K562 (cell line): ENCODE measurements at regions not wholly inside any gene's neighbourhood (a gene's known extent, or its start where the extent isn't known, plus 50 kb on each side); places are given as distances from the start of the nearest gene placed in this dataset.
A peak's percentile ranks its signal among the peaks of the same experiment; 100 is the strongest.

Experiments
- FOXP1 ChIP-seq: sonication (generic); formaldehyde crosslinking; IDR thresholded peaks from 2 replicates; pipeline ENCODE4 v1.8.0; 2022; ENCODE audit warnings: mild to moderate bottlenecking, missing genetic modification reagents
- JUN ChIP-seq, 2 experiments: sonication (generic) in 1 of 2; formaldehyde crosslinking in 1 of 2; IDR thresholded peaks; 2 replicates each; pipeline versions ENCODE4 v1.6.1 to v1.8.0; 2012 to 2022; ENCODE audit warnings: borderline replicate concordance in 2 of 2, mild to moderate bottlenecking in 2 of 2, improper control_type of control experiment in 1 of 2, low read depth in 1 of 2, low read length in 1 of 2, missing genetic modification reagents in 1 of 2
- PPARD ChIP-seq: fragments of 250-450 bp; sonication (Bioruptor Pico); IDR thresholded peaks from 2 replicates; pipeline ENCODE4 v1.8.0; 2022; ENCODE audit warnings: inconsistent platforms, mild to moderate bottlenecking, moderate library complexity
- ZFP1 ChIP-seq: fragments of 450-650 bp; formaldehyde crosslinking; IDR thresholded peaks from 2 replicates; pipeline ENCODE4 v1.4.0; 2020; ENCODE audit warnings: mild to moderate bottlenecking, mixed read lengths
- ZNF253 ChIP-seq: fragments of 250-450 bp; sonication (Bioruptor Pico); conservative IDR thresholded peaks from 2 replicates; pipeline ENCODE4 v1.6.1; 2021; ENCODE audit warnings: mild to moderate bottlenecking
- TF ChIP-seq, protein P1 (sequence below): fragments of 450-650 bp; IDR thresholded peaks from 2 replicates; pipeline ENCODE4 v1.6.1; 2016; ENCODE audit warnings: mild to moderate bottlenecking, moderate library complexity
- TF ChIP-seq, protein P2 (sequence below): fragments of 450-650 bp; IDR thresholded peaks from 2 replicates; pipeline ENCODE4 v1.6.1; 2016; ENCODE audit warnings: borderline replicate concordance
- TF ChIP-seq, protein P3 (sequence below): conservative IDR thresholded peaks from 2 replicates; pipeline ENCODE4 v1.6.1; 2011; ENCODE audit warnings: low read depth, mild to moderate bottlenecking, low read length; ENCODE audit not compliant: control insufficient read depth
- TF ChIP-seq, protein P4 (sequence below): fragments of 250-450 bp; sonication (Bioruptor Pico); IDR thresholded peaks from 2 replicates; pipeline ENCODE4 v1.8.0; 2022; ENCODE audit warnings: inconsistent platforms

DNA sequence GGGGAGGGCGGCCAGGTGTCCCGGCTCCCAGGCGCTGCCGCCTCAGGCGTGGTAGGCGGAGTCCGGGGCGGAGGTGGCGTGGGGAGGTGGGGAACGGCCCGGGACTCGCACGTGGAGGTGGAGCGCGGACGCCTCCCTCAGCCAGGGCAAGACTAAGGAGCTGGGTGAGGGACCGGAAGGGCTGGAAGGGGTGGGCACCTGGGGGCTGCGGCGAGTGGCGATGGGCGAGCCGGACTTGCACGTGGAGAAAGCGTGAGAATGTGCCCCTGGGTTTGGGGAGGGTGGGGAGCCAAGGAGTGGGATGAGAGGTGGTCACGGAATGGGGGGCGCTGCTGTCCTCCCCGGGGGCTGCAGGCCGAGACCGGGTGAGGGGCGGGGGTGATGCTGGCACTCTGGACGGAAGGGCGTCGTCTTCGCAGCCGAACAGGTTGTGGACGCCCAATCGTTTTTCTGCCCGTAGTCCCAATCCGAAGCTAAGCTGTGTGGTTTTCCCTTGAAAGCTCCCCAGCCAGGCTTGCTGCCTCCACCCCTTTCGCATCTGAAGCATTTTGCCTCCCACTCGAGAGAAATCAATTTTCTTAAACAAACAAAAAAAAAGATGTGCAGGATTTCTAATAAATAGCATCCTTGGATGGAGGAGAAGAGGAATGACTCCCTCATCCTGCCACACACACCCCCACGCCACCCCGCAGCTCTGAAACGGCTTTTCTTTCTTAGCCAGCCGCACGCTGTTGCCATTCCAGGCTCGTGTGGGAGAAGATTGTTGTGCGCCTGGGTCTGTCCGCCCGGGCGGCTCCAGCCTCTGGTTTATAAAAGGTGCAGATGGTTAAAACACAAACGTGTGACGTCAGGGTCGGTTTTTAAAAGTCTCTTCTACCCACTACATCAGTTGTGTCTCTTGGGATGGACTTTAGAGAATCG, 62.5 kb upstream of the ANKRD28 start (continued):
- TF ChIP-seq, protein P1, sequence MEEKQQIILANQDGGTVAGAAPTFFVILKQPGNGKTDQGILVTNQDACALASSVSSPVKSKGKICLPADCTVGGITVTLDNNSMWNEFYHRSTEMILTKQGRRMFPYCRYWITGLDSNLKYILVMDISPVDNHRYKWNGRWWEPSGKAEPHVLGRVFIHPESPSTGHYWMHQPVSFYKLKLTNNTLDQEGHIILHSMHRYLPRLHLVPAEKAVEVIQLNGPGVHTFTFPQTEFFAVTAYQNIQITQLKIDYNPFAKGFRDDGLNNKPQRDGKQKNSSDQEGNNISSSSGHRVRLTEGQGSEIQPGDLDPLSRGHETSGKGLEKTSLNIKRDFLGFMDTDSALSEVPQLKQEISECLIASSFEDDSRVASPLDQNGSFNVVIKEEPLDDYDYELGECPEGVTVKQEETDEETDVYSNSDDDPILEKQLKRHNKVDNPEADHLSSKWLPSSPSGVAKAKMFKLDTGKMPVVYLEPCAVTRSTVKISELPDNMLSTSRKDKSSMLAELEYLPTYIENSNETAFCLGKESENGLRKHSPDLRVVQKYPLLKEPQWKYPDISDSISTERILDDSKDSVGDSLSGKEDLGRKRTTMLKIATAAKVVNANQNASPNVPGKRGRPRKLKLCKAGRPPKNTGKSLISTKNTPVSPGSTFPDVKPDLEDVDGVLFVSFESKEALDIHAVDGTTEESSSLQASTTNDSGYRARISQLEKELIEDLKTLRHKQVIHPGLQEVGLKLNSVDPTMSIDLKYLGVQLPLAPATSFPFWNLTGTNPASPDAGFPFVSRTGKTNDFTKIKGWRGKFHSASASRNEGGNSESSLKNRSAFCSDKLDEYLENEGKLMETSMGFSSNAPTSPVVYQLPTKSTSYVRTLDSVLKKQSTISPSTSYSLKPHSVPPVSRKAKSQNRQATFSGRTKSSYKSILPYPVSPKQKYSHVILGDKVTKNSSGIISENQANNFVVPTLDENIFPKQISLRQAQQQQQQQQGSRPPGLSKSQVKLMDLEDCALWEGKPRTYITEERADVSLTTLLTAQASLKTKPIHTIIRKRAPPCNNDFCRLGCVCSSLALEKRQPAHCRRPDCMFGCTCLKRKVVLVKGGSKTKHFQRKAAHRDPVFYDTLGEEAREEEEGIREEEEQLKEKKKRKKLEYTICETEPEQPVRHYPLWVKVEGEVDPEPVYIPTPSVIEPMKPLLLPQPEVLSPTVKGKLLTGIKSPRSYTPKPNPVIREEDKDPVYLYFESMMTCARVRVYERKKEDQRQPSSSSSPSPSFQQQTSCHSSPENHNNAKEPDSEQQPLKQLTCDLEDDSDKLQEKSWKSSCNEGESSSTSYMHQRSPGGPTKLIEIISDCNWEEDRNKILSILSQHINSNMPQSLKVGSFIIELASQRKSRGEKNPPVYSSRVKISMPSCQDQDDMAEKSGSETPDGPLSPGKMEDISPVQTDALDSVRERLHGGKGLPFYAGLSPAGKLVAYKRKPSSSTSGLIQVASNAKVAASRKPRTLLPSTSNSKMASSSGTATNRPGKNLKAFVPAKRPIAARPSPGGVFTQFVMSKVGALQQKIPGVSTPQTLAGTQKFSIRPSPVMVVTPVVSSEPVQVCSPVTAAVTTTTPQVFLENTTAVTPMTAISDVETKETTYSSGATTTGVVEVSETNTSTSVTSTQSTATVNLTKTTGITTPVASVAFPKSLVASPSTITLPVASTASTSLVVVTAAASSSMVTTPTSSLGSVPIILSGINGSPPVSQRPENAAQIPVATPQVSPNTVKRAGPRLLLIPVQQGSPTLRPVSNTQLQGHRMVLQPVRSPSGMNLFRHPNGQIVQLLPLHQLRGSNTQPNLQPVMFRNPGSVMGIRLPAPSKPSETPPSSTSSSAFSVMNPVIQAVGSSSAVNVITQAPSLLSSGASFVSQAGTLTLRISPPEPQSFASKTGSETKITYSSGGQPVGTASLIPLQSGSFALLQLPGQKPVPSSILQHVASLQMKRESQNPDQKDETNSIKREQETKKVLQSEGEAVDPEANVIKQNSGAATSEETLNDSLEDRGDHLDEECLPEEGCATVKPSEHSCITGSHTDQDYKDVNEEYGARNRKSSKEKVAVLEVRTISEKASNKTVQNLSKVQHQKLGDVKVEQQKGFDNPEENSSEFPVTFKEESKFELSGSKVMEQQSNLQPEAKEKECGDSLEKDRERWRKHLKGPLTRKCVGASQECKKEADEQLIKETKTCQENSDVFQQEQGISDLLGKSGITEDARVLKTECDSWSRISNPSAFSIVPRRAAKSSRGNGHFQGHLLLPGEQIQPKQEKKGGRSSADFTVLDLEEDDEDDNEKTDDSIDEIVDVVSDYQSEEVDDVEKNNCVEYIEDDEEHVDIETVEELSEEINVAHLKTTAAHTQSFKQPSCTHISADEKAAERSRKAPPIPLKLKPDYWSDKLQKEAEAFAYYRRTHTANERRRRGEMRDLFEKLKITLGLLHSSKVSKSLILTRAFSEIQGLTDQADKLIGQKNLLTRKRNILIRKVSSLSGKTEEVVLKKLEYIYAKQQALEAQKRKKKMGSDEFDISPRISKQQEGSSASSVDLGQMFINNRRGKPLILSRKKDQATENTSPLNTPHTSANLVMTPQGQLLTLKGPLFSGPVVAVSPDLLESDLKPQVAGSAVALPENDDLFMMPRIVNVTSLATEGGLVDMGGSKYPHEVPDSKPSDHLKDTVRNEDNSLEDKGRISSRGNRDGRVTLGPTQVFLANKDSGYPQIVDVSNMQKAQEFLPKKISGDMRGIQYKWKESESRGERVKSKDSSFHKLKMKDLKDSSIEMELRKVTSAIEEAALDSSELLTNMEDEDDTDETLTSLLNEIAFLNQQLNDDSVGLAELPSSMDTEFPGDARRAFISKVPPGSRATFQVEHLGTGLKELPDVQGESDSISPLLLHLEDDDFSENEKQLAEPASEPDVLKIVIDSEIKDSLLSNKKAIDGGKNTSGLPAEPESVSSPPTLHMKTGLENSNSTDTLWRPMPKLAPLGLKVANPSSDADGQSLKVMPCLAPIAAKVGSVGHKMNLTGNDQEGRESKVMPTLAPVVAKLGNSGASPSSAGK: peak; percentile 96
- TF ChIP-seq, protein P2, sequence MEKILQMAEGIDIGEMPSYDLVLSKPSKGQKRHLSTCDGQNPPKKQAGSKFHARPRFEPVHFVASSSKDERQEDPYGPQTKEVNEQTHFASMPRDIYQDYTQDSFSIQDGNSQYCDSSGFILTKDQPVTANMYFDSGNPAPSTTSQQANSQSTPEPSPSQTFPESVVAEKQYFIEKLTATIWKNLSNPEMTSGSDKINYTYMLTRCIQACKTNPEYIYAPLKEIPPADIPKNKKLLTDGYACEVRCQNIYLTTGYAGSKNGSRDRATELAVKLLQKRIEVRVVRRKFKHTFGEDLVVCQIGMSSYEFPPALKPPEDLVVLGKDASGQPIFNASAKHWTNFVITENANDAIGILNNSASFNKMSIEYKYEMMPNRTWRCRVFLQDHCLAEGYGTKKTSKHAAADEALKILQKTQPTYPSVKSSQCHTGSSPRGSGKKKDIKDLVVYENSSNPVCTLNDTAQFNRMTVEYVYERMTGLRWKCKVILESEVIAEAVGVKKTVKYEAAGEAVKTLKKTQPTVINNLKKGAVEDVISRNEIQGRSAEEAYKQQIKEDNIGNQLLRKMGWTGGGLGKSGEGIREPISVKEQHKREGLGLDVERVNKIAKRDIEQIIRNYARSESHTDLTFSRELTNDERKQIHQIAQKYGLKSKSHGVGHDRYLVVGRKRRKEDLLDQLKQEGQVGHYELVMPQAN: peak; percentile 79
- TF ChIP-seq, protein P3, sequence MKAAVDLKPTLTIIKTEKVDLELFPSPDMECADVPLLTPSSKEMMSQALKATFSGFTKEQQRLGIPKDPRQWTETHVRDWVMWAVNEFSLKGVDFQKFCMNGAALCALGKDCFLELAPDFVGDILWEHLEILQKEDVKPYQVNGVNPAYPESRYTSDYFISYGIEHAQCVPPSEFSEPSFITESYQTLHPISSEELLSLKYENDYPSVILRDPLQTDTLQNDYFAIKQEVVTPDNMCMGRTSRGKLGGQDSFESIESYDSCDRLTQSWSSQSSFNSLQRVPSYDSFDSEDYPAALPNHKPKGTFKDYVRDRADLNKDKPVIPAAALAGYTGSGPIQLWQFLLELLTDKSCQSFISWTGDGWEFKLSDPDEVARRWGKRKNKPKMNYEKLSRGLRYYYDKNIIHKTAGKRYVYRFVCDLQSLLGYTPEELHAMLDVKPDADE: peak; percentile 41; the same call in 1 of the 2 replicates
- TF ChIP-seq PPARD (CRISPR knock-in tag) (no peak), ZFP1 (CRISPR knock-in tag) (no peak), JUN (IDR thresholded peaks at IDR 0.05; ENCODE audit: borderline replicate concordance, low read depth, low read length) (no peak), JUN (CRISPR knock-in tag; IDR thresholded peaks at IDR 0.05; ENCODE audit: borderline replicate concordance) (no peak), FOXP1 (CRISPR knock-in tag) (peak; percentile 2; the same call in 1 of the 2 replicates), ZNF253 (no peak)
- TF ChIP-seq, protein P4, sequence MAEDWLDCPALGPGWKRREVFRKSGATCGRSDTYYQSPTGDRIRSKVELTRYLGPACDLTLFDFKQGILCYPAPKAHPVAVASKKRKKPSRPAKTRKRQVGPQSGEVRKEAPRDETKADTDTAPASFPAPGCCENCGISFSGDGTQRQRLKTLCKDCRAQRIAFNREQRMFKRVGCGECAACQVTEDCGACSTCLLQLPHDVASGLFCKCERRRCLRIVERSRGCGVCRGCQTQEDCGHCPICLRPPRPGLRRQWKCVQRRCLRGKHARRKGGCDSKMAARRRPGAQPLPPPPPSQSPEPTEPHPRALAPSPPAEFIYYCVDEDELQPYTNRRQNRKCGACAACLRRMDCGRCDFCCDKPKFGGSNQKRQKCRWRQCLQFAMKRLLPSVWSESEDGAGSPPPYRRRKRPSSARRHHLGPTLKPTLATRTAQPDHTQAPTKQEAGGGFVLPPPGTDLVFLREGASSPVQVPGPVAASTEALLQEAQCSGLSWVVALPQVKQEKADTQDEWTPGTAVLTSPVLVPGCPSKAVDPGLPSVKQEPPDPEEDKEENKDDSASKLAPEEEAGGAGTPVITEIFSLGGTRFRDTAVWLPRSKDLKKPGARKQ: no peak
